NCI-H2171 treated with DMSO at 0.1 percent for 48 hours (cell line): ENCODE measurements at regions not wholly inside any gene's neighbourhood (a gene's known extent, or its start where the extent isn't known, plus 50 kb on each side); places are given as distances from the start of the nearest gene placed in this dataset.
"Not testable (repeated sequence)": the region's sequence is repeated elsewhere in the genome, so short reads cannot be mapped to it uniquely, and the experiment has no call there.

ENCODE experiments used
- DNase-seq: peaks from one replicate; lab custom pipeline; 2025; lab: John Stamatoyannopoulos, UW

- DNase-seq = no peak
These were observed 91.0 kb upstream of the DAPK1 start for GRCh38 chr9:87406543-87407166.

- DNase-seq = not testable (repeated sequence)
These were observed 87.3 kb upstream of the DAPK1 start for GRCh38 chr9:87410047-87411005.

DNA sequence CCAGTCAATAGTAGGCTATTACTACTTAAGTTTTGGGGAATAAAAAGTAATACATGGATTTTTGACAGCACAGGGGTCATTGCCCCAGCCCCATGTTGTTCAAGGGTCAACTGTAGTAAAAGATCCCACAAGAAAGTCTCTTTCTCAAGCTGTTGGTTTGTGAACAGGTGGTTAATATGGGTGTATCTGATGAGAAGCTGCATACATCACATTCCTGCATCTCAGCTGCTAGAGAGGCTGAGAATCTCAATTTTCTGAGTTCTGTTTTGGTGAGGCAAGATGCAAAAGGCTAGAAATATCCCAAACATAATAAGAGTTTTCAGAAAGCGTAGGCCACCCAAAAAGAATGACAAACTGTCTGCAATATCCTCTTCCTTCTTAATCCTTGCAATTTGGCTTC, 76.8 kb upstream of the DAPK1 start:
- DNase-seq = no peak

- no peak for DNase-seq
These were observed 75.9 kb upstream of the DAPK1 start for GRCh38 chr9:87421734-87422133.

GRCh38 chr9:87422999-87423398, 74.7 kb upstream of the DAPK1 start:
- DNase-seq = no peak

DNA sequence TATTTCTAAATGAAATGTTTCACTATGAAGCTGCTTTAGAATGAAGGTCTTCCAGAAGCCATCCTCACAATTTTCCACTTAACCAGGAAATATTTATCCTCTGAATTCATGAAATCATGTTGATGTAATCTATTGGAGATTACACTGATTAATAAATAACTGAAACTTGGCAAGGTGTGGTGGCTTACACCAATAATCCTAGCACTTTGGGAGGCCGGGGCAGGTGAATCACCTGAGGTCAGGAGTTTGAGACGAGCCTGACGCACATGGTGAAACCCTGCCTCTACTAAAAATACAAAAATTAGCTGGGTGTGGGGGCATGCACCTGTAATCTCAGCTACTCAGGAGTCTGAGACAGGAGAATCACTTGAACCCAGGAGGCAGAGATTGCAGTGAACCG, 73.8 kb upstream of the DAPK1 start:
- not testable (repeated sequence) for DNase-seq

DNA sequence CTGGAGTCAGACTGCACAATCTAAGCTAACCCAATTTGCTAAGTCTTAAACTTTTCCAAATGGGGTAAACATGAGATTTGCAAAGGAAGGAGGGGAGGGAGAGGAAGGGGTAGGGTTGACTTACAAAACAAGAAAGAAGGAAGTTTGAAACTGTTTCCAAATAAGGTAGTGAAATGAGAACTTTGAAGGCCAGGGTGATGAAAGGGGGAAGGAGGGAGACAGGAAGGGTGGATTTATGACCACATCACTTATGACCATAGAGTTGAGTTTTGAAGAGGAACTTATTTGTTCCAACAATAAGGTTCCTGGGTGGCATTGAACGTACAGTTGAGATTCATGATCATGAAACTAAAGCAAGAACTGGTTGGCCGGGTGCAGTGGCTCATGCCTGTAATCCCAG, 72.5 kb upstream of the DAPK1 start:
- DNase-seq = no peak

GRCh38 chr9:87427851-87428506, 69.7 kb upstream of the DAPK1 start:
- DNase-seq = no peak

DNA sequence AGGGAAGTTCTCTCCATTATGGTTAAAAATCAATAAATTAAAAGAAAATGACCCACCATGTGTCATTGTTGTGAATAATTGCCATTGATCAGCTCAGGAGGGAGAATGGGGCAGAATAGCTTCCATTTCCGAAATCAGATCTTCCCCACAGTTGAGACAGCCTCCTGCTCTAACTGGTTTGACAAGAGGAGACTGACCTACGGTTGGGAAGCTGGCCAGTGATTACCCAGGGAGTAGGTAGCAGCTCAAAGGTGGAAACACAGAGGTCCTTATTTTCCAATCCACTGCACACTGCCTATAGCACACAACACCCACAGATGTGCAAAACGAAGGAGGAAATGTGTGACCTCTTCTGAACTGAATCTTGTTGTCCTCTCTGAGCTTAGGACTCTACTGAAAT, 69.0 kb upstream of the DAPK1 start:
- no peak for DNase-seq

DNA sequence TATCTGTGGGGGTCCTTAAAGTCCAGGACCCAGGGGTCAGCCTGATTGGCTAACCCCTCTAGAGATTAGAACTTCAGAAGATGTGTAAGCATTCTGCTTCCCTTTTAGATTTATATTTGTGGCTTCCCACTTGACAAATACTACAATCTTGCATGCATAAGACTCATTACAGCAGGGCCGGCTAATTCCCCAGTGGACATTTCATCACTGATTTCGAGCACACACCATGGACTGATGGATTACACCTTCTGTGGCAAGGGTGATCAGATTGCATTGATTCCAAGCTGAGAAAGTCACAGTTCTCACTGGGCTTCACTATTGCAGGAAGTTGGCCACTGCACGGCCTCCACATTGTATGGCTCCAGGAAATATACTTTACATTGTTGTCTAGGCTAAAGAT, 65.8 kb upstream of the DAPK1 start:
- DNase-seq = no peak

DNA sequence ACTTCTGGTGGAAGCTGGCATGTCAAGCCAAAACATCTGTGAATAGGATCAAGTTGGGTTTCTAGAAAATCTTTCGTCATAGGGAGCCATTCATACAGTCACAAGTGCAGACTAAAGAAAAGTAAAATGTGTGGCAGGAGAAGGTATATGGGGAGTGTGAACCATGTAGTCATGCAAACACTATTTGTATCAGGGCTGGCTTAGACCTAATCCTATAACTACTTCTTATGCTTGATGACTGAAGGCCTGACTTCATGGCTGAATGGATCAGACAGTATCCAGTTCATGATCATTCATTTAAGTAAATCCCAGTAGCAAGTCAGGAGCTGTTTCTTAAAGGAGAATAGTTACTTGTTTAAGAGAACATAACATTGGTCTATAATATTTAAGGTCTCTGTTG, 63.8 kb upstream of the DAPK1 start:
- DNase-seq = no peak

- no peak for DNase-seq
These were observed 63.3 kb upstream of the DAPK1 start for GRCh38 chr9:87434366-87434765.

GRCh38 chr9:87435189-87435880, 62.3 kb upstream of the DAPK1 start:
- DNase-seq = no peak

DNA sequence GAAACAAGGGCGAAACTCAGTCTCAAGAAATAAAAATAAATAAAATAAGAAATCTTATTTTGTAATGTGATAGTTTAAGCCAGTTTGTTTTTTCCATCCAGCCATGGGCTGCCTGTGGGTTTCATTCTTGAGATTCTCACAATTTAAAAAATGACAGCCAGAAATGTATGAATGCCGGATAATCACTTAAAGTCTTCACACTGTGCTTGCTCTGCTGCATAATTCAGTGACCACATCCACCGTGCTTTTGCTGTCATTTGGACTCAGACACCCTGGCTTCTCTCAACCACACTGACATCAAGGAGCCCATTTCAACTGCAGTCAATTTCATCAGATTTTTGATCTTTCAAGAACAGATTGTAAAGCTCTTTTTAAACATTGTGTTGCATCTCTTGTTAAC, 61.0 kb upstream of the DAPK1 start:
- DNase-seq = no peak

DNA sequence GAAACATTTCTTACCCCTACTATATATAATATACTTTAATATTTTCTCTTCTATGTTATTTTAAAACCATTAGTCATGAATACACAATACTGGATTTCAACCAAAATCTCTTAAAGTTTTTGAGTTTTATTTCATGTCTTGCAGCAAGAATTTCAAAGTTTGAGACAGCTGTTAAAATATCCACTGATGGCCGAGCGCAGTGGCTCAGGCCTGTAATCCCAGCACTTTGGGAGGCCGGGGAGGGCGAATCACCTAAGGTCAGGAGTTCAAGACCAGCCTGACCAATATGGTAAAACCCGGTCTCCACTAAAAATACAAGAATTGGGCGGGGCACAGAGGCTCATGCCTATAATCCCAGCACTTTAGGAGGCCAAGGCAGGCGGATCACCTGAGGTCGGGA, 59.7 kb upstream of the DAPK1 start:
- no peak for DNase-seq

DNA sequence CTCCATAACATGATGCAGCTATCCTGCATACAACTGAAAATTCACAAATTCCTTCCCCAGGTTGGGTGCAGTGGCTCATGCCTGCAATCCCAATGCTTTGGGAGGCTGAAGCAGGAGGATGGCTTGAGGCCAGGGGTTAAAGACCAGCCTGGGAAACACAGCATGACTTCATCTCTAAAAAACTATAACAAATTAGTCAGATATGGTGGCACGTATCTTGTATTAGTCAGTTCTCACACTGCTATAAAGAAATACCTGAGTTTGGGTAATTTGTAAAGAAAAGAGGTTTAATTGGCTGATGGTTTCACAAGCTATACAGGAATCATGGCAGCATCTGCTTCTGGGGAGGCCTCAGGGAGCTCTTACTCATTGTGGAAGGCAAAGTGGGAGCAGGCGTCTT, 56.4 kb upstream of the DAPK1 start:
- DNase-seq = no peak

DNA sequence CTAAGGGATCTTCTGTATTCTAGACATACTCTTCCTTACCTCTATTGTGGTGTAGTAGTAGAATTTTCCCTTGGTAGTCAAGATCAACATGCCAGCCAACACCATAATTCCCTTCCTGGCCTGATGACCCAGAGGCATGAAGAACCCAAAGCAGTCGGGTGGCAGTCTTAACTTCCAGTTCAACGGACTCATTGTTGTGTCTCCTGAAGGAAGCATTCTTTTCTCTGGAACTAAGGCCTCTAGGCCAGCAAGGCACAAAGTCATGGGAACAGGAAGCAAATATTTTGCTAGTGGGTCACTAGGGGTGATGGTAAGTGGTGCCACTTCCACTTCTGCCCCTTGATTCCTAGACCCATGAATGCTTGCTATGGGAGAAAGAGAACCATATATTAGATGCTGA, 55.2 kb upstream of the DAPK1 start:
- DNase-seq = no peak

GRCh38 chr9:87443006-87443405, 54.7 kb upstream of the DAPK1 start:
- DNase-seq = no peak

GRCh38 chr9:87443461-87443860, 54.2 kb upstream of the DAPK1 start:
- no peak for DNase-seq

DNA sequence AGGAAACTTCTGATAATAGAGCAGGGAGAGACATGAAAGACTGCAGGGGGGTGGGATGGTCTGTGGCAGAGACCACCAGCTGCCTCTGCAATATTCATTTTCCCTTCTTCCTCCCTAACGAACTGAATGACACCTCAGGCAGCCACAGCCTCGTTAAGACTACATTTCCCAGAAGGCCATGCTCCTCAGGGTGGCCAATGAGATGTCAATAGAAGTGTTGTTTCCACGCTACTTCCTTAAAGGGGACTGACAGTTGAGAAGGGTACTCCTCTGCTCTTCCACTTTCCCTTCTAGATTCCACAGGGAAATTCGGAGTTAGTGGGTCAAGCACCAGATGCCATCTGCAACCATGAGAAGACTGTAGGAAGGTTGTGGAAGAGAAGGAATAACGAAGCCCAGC, 52.0 kb upstream of the DAPK1 start:
- peak; percentile 38 for DNase-seq

GRCh38 chr9:87446527-87446926, 51.1 kb upstream of the DAPK1 start:
- DNase-seq = no peak
